HepG2 (cell line): ENCODE measurements at regions not wholly inside any gene's neighbourhood (a gene's known extent, or its start where the extent isn't known, plus 50 kb on each side); places are given as distances from the start of the nearest gene placed in this dataset.

ENCODE experiments used
- CREB1 ChIP-seq, 2 experiments: fragments of 450-650 bp in 1 of 2; IDR thresholded peaks; 2 replicates each; pipeline ENCODE4 v1.6.1; 2016 to 2017; ENCODE audit warnings: control low read depth in 1 of 2, mild to moderate bottlenecking in 1 of 2, missing compliant biosample characterization in 1 of 2, missing genetic modification characterization in 1 of 2
- CTCF ChIP-seq: sonication (generic); formaldehyde crosslinking; IDR thresholded peaks from 2 replicates; pipeline ENCODE4 v1.5.0; 2020; ENCODE audit warnings: mild to moderate bottlenecking, missing genetic modification reagents, moderate library complexity
- GTF2F1 ChIP-seq: fragments of 150-350 bp; IDR thresholded peaks from 2 replicates; pipeline ENCODE4 v1.6.1; 2014; ENCODE audit warnings: low read length
- HOXA9 ChIP-seq: sonication (generic); formaldehyde crosslinking; IDR thresholded peaks from 2 replicates; pipeline ENCODE4 v1.8.1; 2022; ENCODE audit warnings: missing genetic modification reagents, mild to moderate bottlenecking, moderate library complexity, borderline replicate concordance
- MTA3 ChIP-seq: sonication (generic); formaldehyde crosslinking; IDR thresholded peaks from 2 replicates; pipeline ENCODE4 v1.4.0; 2020; ENCODE audit warnings: missing genetic modification reagents
- MXD3 ChIP-seq: IDR thresholded peaks from 2 replicates; pipeline ENCODE4 v1.6.1; 2016; ENCODE audit warnings: mild to moderate bottlenecking, missing biosample characterization, missing genetic modification reagents
- SALL2 ChIP-seq: sonication (generic); formaldehyde crosslinking; IDR thresholded peaks from 2 replicates; pipeline ENCODE4 v1.8.1; 2023; ENCODE audit warnings: mild to moderate bottlenecking, missing genetic modification reagents, inconsistent platforms
- SMAD1 ChIP-seq: sonication (generic); formaldehyde crosslinking; IDR thresholded peaks from 2 replicates; pipeline ENCODE4 v1.4.0; 2020; ENCODE audit warnings: missing genetic modification reagents, low read depth, mild to moderate bottlenecking, borderline replicate concordance
- YY1 ChIP-seq: IDR thresholded peaks from 2 replicates; pipeline ENCODE4 v1.6.1; 2011; ENCODE audit warnings: low read length, low read depth, moderate library complexity, mild to moderate bottlenecking; ENCODE audit not compliant: insufficient read depth, insufficient replicate concordance
- ZNF10 ChIP-seq: sonication (generic); formaldehyde crosslinking; IDR thresholded peaks from 2 replicates; pipeline ENCODE4 v1.4.0; 2020; ENCODE audit warnings: mild to moderate bottlenecking, low read depth, missing genetic modification reagents, borderline replicate concordance
- ZNF232 ChIP-seq: sonication (generic); formaldehyde crosslinking; IDR thresholded peaks from 2 replicates; pipeline ENCODE4 v1.4.0; 2020; ENCODE audit warnings: missing genetic modification reagents, borderline replicate concordance
- ZNF777 ChIP-seq: sonication (generic); formaldehyde crosslinking; IDR thresholded peaks from 2 replicates; pipeline ENCODE4 v1.4.0; 2020; ENCODE audit warnings: missing genetic modification reagents
- TF ChIP-seq, protein P1 (sequence below), 2 experiments: IDR thresholded peaks; 2 replicates each; pipeline ENCODE4 v1.6.1; 2011 to 2012; ENCODE audit warnings: low read length in 2 of 2, borderline replicate concordance in 1 of 2, low read depth in 1 of 2, mild to moderate bottlenecking in 1 of 2, moderate library complexity in 1 of 2
- TF ChIP-seq, protein P2 (sequence below): IDR thresholded peaks from 2 replicates; pipeline ENCODE4 v1.6.1; 2016

DNA sequence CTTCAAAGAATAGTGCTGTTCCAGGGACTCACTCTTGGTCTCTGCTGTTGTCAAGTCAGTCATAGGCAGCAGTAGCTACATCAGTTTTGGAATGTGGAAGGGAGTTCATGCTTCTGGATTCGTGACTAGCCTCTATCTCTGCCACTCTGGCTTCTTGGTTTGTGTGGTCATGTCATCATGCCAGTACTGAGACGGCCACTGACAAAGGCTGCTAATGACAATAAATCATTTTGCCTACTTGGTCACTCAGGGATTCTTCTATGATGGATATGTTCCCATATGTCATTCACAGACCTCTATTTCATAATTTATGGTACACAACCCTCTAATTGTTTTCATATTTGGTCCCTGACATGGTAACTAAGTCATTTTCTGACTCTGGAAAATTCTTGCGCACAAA is 450.8 kb upstream of the BOD1L1 start:
- TF ChIP-seq ZNF777 (CRISPR knock-in tag) (no peak), MTA3 (CRISPR knock-in tag) (no peak), MXD3 (CRISPR knock-in tag) (no peak), CTCF (CRISPR knock-in tag) (no peak), SMAD1 (CRISPR knock-in tag) (no peak), CREB1 (IDR thresholded peaks at IDR 0.05) (no peak), CREB1 (CRISPR knock-in tag; IDR thresholded peaks at IDR 0.05) (no peak), ZNF10 (CRISPR knock-in tag) (no peak), ZNF232 (CRISPR knock-in tag) (no peak), SALL2 (CRISPR knock-in tag) (no peak), GTF2F1 (no peak), YY1 (no peak), HOXA9 (CRISPR knock-in tag) (no peak)
- TF ChIP-seq, protein P1, sequence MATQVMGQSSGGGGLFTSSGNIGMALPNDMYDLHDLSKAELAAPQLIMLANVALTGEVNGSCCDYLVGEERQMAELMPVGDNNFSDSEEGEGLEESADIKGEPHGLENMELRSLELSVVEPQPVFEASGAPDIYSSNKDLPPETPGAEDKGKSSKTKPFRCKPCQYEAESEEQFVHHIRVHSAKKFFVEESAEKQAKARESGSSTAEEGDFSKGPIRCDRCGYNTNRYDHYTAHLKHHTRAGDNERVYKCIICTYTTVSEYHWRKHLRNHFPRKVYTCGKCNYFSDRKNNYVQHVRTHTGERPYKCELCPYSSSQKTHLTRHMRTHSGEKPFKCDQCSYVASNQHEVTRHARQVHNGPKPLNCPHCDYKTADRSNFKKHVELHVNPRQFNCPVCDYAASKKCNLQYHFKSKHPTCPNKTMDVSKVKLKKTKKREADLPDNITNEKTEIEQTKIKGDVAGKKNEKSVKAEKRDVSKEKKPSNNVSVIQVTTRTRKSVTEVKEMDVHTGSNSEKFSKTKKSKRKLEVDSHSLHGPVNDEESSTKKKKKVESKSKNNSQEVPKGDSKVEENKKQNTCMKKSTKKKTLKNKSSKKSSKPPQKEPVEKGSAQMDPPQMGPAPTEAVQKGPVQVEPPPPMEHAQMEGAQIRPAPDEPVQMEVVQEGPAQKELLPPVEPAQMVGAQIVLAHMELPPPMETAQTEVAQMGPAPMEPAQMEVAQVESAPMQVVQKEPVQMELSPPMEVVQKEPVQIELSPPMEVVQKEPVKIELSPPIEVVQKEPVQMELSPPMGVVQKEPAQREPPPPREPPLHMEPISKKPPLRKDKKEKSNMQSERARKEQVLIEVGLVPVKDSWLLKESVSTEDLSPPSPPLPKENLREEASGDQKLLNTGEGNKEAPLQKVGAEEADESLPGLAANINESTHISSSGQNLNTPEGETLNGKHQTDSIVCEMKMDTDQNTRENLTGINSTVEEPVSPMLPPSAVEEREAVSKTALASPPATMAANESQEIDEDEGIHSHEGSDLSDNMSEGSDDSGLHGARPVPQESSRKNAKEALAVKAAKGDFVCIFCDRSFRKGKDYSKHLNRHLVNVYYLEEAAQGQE (IDR thresholded peaks at IDR 0.05; ENCODE audit: borderline replicate concordance in 1 of 2, low read depth in 1 of 2, low read length in 2 of 2), result no peak
- TF ChIP-seq, protein P2, sequence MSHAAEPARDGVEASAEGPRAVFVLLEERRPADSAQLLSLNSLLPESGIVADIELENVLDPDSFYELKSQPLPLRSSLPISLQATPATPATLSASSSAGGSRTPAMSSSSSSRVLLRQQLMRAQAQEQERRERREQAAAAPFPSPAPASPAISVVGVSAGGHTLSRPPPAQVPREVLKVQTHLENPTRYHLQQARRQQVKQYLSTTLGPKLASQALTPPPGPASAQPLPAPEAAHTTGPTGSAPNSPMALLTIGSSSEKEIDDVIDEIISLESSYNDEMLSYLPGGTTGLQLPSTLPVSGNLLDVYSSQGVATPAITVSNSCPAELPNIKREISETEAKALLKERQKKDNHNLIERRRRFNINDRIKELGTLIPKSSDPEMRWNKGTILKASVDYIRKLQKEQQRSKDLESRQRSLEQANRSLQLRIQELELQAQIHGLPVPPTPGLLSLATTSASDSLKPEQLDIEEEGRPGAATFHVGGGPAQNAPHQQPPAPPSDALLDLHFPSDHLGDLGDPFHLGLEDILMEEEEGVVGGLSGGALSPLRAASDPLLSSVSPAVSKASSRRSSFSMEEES (CRISPR knock-in tag), result no peak
